HG03159 (cell line): ENCODE measurements at regions not wholly inside any gene's neighbourhood (a gene's known extent, or its start where the extent isn't known, plus 50 kb on each side); places are given as distances from the start of the nearest gene placed in this dataset.

Experiments
- ATAC-seq: cut with Tn5 transposase; IDR thresholded peaks from one replicate; pipeline ENCODE4 v1.9.1; 2021; ENCODE audit warnings: mild to moderate bottlenecking, moderate library complexity; ENCODE audit not compliant: unreplicated experiment

GRCh38 chr1:99565606-99566289, 80.2 kb upstream of the PALMD start:
- no peak for ATAC-seq

DNA sequence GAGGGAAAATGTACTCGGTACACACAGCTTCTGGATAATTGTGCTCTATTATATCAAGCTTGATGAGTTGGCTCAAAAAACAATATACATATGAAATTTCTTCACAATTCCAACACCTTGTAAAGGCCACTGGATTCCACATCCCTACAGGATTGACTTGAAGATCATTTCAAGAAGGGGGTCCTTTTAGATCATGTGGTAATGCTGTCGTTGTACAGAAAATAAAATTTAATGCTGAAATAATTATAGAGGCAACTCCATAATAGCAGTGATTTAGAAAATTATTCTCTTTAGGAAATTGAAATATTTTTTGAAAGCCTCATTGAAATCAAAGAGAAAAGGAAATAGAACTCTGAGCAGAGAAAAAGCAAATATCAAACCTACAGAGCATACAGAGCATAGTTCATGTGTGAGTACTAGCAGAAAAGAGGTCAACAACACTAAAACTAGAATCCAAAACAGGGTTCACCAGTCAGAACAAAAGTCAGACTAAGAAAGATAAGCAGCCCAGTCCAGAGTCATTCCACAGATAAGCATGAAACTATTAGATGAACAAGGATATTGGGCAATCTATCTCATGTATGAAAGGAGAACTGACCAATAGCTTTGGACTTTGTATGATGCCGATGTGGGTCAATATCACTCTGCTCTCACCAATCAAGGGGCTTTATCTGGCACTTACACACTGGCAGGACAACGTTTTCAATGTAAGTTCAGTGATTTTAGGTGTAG, 79.5 kb upstream of the PALMD start:
- no peak for ATAC-seq

- no peak for ATAC-seq
Observed at GRCh38 chr1:99570486-99571089, 75.3 kb upstream of the PALMD start.

- no peak for ATAC-seq
Observed at GRCh38 chr1:99571092-99571734, 74.7 kb upstream of the PALMD start.

GRCh38 chr1:99573431-99574217, 72.3 kb upstream of the PALMD start:
- ATAC-seq: no peak

DNA sequence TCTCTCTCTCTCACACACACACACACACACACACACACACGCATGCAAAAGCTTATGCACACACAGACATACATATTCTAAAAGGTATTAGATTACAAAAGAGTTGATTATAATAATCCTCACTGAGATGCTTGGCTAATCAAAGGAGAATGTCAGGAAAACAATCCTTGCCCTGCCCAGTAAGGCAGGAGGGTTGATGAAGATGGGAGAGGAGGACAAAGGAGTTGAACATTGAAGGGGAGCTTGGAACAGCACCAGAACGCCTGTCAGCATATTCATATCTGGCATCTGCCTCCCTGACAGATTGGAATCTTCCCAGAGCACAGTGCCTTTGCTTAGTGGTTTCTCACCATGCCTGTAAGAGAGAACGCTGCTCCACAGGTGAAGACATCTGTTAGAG, 68.6 kb upstream of the PALMD start:
- ATAC-seq: no peak

GRCh38 chr1:99579691-99580172, 66.2 kb upstream of the PALMD start:
- no peak for ATAC-seq

DNA sequence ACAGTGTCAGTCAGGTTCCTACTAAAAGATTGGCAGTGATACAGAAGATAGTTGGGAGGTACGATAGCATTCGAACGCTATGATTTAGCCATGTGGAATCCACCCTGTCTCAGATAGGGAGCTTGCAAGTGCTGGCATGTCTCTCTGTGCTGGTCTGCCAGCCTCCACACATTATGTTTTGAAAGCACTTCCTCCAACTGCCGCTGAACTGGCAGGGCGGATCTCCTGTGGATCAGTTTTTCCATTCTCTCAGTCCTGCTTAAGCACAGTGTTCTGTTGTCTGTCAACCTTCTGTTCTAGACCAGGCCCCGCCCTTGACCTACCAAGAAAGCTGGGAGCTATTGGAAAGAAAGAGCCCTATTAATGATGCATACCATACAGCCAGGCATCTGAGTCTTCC, 65.5 kb upstream of the PALMD start:
- no peak for ATAC-seq

GRCh38 chr1:99587008-99587407, 58.9 kb upstream of the PALMD start:
- no peak for ATAC-seq

DNA sequence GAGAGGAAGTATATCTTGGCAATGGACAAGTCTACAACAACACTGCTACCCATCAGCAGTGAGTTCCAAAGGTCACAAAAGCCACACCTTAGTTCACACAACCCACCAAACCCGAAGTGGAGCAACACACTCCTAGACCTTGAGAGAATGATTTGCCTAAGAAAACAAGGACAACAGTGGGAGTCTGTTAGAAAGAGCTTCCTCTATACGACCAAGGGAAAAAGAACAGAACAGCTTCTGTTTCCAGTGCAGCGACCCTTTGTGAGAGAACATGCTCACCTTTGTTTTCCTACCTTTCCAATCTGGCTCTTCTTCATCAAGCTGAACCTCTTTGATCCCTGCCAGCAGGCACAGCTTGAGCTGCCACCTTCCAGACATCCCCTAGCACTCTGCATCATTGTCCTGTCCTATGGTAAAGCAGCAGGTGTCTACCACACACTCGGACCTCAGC, 56.7 kb upstream of the PALMD start:
- no peak for ATAC-seq

GRCh38 chr1:99590578-99591209, 55.2 kb upstream of the PALMD start:
- no peak for ATAC-seq

DNA sequence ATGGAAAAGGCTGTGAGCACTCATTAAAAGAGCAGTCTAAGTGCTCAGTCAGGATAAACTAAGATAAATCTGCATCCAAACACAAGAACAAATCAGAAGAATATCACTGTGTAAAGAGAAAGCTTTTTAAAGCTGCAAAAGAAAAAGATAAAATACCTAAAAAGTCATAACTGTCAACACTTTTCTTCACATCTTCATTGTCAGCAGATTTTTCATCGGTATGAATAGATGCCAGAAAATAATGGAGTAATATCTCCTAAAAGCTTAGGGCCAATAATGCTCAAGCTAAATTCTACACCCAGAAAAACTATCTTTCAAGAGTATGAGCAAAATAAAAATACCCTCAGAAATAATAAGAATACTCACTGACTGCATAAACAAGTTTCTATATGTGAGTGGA, 54.0 kb upstream of the PALMD start:
- no peak for ATAC-seq

DNA sequence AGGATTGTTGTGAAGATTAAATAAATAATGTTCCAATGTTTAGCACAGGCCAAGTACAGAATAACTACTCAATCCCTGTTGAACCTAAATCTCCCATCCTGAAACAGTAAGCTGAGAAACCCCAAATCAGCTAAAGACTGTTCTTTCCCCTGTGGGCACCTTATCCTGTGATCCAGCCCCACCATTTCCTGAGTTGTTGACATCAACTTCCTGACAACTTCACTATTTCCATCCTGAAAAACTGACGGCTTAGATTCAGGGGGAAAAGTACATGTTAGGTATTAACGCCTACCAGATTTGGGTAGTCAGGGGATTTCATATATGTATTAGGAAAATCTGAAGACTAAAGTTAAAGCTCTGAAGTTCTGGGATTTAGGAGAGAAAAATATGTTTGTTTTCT, 51.7 kb upstream of the PALMD start:
- no peak for ATAC-seq

- ATAC-seq: no peak
Observed at GRCh38 chr1:99595041-99595440, 50.9 kb upstream of the PALMD start.

DNA sequence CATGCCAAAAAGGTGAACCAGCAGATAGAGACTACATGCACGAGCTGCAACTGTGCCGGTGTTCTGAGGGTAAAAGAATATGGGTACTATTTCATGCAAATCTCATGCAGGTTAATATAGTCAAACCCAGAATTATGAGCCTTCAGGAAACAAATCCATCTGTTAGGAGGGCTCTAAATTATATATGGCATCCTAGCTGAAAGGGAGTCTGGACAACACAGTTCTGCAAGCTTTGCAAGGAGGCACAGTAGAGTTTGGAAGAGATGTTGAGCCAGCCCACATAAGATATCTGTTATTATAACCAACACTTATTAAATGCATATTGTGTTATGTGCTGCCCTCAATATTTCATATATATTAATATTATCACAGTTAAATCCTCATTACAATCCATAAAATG, 50.5 kb upstream of the PALMD start:
- no peak for ATAC-seq
